Sigmoid colon (tissue), 4 donors: ENCODE measurements at regions not wholly inside any gene's neighbourhood (a gene's known extent, or its start where the extent isn't known, plus 50 kb on each side); places are given as distances from the start of the nearest gene placed in this dataset.

Experiments
- CTCF ChIP-seq, 4 experiments: fragments of 450-650 bp in 3 of 4; fragments of 200-600 bp in 1 of 4; IDR thresholded peaks; one replicate each; pipeline ENCODE4 v1.5.1; 2016 to 2019; ENCODE audit warnings: antibody characterized with exemption in 4 of 4, mild to moderate bottlenecking in 3 of 4, moderate library complexity in 2 of 4
- POLR2A ChIP-seq, 2 donors: fragments of 450-650 bp; IDR thresholded peaks; one replicate each; pipeline ENCODE4 v1.6.1; 2016; ENCODE audit warnings: antibody characterized with exemption in 2 of 2, mild to moderate bottlenecking in 2 of 2, moderate library complexity in 2 of 2
- POLR2AphosphoS5 ChIP-seq, 4 donors: sonication (generic); formaldehyde crosslinking; IDR thresholded peaks; one replicate each; pipeline ENCODE4 v1.6.1; 2017; ENCODE audit warnings: antibody characterized with exemption in 4 of 4

- TF ChIP-seq POLR2A (IDR thresholded peaks at IDR 0.05) (no peak), POLR2AphosphoS5 (IDR thresholded peaks at IDR 0.05) (no peak), CTCF (IDR thresholded peaks at IDR 0.05) (no peak)
Observed at GRCh38 chr3:72413228-72413627, 435.0 kb downstream of the SHQ1 start.
